Midbrain (tissue), 1 donor: ENCODE measurements at regions not wholly inside any gene's neighbourhood (a gene's known extent, or its start where the extent isn't known, plus 50 kb on each side); places are given as distances from the start of the nearest gene placed in this dataset.

ENCODE experiments used
- DNase-seq: peaks from one replicate; lab custom pipeline; 2025; lab: John Stamatoyannopoulos, UW

GRCh38 chr5:8848997-8849594 is 696.8 kb downstream of the SEMA5A start:
- DNase-seq, result no peak

GRCh38 chr5:8851101-8851500 is 694.8 kb downstream of the SEMA5A start:
- DNase-seq, result no peak

- no peak for DNase-seq
Observed at GRCh38 chr5:8857051-8857450, 688.8 kb downstream of the SEMA5A start.

DNA sequence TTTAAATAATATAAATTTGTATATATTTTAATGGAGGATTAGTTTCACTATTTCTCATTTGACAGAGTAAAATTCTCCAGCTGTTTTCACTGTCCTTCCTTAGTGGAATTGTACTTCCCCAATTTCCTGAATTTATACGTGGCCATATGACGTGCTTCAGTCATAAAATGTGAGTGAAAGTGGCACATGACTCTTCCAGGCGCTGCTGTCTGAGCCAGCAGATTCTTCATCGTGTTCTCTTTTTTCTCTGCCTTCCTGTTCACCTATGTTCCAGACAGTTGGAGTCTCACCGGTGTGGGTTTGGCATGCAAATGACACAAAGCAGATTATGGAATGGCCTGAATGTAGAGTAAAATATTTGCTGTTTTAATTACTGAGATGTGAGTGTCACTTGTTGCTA is 684.1 kb downstream of the SEMA5A start:
- DNase-seq, result no peak

DNA sequence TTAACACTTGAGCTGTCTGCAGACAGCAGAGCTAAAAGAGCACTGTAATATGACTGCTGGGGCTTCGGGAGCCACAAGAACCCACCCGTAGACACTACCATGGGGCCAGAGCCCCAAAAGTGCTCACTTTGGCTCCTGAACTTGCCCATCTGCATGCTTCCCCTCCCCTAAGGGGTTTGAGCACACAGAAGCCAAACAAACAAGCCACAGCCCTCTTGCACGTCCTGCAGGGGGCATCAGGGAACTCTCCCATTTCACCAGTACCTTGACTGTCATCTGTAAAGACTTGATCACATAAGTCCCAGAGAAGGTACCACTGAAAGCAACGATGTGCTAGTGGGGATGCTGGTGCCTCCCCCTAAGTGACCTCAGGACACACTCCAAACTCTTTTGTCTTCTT is 681.8 kb downstream of the SEMA5A start:
- DNase-seq, result no peak

DNA sequence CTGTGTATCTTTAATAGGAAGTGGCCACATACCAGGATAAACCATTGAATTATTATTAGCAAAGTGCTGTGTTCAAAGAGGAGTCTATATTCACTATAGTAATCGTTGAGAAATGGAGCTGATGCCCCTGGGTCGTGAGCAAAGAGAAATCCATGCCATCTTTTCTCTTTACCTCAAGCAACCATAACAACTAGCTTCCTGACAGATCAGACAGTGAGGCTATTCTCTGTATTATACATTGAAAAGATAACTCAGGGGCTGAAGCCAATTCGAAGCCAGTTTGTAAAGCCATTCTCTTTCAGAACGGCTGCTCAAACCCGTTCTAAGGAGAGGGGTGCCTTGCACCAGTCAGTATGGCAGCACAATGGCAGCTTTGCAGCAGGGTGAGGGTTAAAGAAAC is 680.6 kb downstream of the SEMA5A start:
- DNase-seq, result no peak

GRCh38 chr5:8865686-8866374 is 680.0 kb downstream of the SEMA5A start:
- no peak for DNase-seq

- DNase-seq, result no peak
Observed at GRCh38 chr5:8868283-8868682, 677.6 kb downstream of the SEMA5A start.

DNA sequence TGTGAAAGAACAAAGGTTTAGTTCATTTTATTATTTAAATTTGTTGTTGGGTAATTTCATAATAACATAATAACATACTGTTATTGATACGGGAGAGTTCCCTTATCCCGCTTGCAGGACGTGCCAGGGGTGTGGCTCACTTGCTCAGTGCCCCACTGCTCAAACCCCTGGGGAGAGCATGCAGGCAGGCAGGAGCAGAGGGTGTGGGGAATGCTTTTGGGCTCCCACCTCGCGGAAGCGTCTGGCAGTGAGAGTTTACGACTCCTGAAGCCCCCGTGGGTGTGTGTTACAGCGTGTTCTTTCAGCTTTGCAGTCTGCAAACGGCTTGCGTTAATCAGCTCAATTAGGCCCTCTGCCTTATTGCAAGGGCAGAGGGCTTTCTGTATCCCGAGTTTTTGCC is 675.9 kb downstream of the SEMA5A start:
- DNase-seq, result no peak

GRCh38 chr5:8870349-8870958 is 675.4 kb downstream of the SEMA5A start:
- DNase-seq, result no peak

GRCh38 chr5:8870959-8871355 is 674.9 kb downstream of the SEMA5A start:
- DNase-seq, result no peak

GRCh38 chr5:8871446-8871845 is 674.4 kb downstream of the SEMA5A start:
- no peak for DNase-seq

DNA sequence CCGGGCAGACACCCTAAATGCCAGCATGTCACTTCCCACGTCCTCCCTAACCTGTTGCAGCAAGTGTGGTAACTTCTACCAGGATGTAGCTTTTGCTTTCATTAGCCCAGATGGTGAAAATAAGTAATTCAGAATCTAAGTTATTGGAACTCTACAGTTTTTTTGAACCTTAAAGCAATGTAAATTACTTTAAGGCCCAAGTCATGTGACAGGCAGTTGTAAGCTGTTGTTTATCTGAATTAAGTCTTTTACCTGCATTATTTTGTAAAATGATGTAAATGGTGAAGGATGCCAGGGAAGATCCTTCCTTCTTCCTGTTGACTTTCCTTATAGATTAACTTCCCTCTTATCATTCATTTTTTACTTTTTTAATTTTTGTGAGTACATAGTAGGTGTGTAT is 670.2 kb downstream of the SEMA5A start:
- no peak for DNase-seq

DNA sequence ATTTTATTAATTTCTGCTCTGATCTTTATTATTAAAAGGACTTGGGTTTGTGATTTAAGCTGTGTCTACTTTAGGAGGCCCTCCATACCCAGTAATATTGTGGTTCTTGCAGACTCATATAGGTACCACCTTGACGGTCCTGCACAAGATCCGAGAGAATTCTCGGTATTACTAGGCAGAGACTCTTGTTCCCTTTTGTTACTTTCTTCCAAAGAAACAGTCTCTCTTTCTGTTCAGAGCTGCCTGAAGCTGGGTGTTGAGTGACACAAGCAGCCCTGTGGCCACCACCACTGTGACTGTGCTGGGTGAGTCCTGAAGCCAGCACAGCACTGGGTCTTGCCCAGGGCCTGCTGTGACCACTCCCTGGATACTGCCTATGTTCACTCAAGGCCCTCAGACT is 666.6 kb downstream of the SEMA5A start:
- no peak for DNase-seq

DNA sequence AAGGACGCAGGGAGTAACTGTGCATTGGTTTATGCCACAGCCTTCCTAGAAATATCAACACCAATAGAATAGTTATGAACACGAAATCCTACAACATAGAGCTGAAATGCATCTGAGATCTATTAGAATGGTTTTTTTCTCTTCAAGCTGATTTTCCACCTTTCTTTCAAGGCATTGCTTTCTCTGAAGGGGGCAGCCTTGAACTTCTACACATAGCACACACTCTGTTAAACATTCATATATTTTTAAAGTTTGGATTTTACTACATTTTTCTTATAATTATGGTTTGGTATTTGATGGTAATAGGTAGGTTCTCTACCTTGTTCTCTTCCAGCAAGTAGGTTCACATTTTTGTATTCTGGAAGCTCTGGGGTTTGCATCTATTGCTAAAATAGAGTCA is 661.8 kb downstream of the SEMA5A start:
- DNase-seq, result no peak

DNA sequence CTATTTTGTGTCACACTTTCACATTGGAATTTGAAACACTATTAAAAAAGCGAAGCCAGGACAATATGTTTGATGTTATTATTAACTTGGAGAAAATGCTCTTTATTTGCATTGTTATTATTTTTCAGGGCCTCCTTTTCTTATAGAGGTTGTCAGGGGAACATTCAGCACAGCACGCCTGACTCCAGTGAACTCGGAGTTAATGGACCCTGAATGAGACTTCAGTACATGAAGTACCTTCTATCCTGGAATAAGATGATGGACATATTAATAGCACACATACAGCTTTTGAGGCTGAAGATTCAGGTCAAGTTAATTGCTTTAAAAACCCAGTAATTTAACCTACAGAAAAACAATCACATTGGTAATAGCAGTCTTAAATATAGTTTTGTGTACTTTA is 652.9 kb downstream of the SEMA5A start:
- DNase-seq, result no peak

GRCh38 chr5:8894031-8894430 is 651.8 kb downstream of the SEMA5A start:
- no peak for DNase-seq

GRCh38 chr5:8895062-8895461 is 650.8 kb downstream of the SEMA5A start:
- no peak for DNase-seq

GRCh38 chr5:8895599-8895998 is 650.3 kb downstream of the SEMA5A start:
- no peak for DNase-seq

DNA sequence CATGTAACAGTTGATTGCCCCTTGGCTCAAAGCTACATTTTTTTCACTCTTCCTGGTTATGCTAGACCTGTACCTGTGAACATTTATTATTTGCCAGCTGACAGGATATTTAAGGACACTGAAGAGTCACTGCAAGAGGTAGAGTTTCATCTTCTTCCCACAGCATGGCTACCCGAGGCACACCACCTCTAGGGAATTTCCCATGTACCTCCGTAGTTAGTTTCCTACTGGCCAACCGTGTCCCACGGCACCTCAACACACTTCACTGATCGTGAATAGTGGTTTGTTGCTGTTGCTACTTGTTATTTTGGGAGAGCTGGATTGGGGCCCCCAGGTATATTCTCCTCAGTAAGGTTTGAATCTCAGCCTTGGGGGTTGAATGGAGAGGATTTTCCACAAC is 648.6 kb downstream of the SEMA5A start:
- no peak for DNase-seq

DNA sequence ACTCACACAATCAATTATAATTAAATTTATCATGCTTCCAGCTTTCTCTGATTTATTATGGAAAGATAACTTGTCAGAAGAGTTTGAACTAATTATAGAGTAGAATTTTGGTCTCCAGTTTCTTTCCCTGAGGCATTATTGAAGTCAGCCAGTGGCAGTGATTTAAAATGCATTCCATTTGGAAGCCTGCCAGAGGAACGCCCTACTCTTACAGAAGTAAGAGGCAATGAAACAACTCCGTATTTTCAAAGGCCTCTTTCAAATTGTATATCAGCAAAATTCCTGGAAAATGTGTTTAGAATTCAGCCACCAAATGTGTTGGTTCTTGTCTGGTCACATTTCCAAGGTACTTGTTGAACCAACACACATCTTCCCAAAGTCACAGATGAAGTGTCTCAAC is 640.9 kb downstream of the SEMA5A start:
- DNase-seq, result no peak

DNA sequence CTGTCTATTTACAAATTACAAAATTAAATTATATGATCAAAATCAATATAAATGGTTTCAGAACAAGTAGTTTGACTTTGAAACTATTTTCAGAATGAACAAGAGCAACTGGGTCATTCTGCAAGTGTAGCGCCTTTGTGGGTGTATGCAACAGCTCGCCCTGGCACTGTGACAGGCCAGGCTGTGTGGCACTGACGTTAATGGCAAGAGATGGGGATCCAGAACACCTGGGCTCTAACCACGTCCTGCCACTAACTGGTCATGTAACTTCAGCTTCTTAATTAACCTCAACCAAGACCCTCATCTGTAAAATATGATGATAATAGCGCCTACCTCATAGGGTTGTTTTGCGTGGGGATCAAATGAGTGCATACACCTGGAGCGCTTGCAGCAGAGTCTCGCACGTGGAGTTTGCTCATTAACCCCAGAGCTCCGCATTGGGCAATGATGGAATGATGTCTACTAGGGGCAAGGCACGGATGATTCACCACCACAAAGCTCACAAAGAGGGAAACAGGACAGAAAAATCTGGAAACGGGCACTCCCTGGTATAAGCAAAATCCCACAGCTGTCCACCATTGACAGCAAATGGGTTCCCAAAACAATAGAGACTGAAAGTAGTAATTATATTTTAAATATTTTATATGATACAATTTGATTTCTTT is 639.4 kb downstream of the SEMA5A start:
- DNase-seq, result no peak
